ENCODE measurements at regions not wholly inside any gene's neighbourhood (a gene's known extent, or its start where the extent isn't known, plus 50 kb on each side); places are given as distances from the start of the nearest gene placed in this dataset.
"Not testable (repeated sequence)": the region's sequence is repeated elsewhere in the genome, so short reads cannot be mapped to it uniquely, and the experiment has no call there.

DNA sequence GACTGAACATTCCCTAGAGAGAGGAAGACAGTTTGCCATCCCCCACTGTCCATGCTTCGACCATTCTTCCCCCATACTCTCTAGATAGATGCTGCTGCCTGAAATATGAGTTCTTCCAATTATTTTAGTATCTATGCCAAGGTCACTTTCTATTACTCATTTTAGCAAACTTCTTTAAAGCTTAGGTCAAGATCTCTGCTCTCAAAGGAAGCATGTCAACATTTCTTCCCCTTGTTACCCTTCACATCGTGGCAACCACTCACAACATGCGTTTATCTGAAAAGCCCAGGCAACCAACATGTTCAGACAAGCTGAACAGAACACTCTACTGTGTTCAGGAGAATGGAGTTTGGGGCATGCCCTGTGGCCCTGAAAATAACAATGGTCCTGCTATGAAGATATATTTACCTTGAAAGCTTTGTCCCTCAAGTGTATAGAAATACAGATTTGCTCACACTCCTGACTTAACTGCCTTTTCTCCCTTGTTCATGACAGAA is 138.4 kb upstream of the KIF2A start:
- DNase-seq (ENCODE audit: low spot score): no peak

DNA sequence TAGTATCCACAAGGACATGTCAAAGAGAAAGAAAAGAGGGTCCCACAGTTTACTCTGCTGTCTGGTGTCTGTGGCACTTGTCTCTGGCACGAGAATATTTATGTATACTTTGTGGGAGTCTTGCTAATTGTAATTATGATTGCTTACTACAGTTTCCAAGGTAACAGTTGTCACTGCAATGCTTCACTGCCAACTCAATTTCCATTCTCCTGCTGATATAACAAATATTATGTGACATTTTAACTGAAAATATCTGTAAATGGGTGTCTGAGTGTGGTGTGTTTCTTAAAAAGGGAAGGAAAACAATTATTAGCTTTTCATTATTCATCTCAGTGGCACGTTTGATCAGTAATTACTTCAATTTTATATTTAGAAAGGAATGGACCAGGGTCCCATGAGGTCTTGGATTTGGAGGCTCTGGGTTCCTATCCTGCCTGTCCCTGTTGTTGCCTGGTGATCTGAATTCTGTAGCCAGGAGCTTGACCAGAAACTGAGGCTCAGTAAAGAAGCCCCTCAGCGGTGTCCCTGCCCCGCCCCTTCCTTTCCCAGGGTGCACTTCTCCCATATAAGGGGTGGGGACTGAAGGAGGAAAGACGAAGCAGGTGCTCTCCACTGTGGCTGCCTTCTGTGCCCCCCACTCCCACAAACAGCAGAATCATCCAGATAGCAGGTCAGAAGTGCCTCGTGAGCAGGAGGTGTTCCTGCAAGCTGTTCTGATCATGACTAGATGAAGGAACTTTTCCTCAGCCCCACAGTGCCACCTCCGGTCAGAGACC is 137.3 kb upstream of the KIF2A start:
- DNase-seq (ENCODE audit: low spot score): no peak

DNA sequence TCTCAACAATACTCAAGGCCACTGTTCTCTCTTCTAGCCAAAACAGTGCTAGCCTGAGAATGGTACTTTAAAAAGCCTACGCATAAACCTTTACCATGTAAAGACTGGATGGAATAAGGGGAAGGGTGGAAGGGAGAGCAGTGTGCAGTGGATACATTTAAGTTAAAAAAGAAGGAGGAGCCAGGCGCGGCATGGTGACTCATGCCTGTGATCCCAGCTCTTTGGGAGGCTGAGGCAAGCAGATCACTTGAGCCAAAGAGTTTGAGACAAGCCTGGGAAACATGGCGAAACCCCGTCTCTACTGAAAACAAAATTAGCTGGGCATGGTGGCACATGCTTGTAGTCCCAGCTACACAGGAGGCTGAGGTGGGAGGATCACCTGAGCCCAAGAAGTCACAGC is 127.7 kb upstream of the KIF2A start:
- no peak for DNase-seq (ENCODE audit: low spot score)

DNA sequence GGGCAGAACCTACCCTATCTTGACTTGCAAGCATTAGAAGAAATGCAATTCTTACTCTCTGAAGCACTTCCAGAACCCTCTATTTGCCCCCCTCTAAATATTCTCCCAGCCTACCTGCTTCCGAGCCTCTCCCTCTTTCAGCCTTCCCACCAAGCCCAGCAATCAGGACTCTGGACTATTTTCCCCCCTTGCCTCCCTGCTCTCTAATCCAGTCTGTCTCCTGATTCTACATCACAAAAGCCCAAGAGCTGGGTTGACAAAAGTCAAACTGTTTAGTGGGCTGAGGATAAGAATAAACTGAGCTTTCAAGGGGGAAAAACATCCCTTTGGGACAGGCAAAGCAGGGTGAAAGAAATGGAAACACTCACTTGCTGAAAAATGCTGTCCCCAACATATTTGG is 123.2 kb upstream of the KIF2A start:
- no peak for DNase-seq (ENCODE audit: low spot score)

DNA sequence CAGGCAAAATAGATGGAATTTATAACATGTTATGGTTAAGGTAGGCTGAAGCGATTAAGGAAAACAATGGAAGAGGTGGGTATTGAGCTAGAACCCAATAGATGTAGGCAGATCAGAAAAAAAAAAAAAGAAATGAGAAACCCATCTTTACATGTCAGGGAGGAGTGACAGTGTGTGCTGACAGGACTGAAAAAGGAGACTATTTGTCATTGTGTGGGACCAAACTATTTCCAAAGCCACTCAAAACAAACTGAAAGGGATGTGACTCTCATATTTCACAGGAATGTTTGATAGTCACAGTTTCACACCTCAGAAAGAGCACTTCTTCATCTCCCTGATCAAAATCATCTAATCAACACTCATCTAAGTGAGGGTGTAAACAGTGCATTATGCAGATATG is 122.3 kb upstream of the KIF2A start:
- DNase-seq (ENCODE audit: low spot score): no peak

DNA sequence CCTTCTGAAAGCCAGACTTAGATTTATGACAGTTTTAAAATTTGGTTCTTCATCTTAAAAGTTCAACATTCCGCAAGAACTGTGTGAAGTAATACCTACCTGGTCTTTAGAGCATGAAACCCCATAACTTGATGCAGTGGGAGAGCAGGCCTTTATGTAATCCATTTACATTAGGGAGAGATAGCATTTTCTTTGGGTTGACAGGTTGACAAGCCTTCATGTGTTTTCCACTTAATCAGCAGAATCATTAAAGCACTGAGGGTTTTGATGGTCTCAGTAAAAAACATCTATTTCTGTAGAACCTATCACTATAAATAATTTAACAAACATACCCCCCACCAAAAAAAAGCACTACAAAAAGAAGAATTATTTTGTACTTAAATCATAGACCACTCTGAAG is 121.6 kb upstream of the KIF2A start:
- no peak for DNase-seq (ENCODE audit: low spot score)

DNA sequence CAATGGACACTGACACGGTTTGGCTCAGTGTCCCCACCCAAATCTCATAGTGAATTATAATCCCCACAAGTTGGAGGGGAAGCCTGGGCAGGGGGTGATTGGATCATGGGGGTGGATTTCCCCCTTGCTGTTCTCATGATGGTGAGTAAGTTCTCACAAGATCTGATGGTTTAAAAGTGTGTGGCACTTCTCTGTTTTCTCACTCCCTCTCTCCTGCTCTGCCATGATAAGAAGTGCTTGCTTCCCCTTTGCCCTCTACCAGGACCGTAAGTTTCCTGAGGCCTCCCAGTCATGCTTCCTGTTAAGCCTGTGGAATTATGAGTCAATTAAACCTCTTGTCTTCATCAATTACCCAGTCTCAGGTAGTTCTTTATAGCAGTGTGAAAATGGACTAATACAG is 115.8 kb upstream of the KIF2A start:
- no peak for DNase-seq (ENCODE audit: low spot score)

DNA sequence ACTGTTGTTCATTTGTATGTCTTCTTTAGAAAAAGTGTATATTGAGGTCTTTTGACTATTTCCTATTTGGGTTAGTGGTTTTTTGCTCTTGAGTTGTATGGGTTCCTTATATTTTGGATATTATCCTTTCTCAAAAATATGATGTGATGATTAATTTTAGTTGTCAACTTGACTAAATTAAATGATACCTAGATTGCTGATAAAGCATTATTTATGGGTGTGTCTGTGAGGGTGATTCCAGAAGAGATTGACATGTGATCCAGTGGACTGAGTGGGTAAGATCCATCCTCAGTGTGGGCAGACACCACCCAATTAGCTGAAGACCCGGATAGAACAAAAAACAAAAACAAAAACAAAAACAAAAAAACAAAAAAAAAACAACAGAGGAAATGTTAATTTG is 115.1 kb upstream of the KIF2A start:
- no peak for DNase-seq (ENCODE audit: low spot score)

DNA sequence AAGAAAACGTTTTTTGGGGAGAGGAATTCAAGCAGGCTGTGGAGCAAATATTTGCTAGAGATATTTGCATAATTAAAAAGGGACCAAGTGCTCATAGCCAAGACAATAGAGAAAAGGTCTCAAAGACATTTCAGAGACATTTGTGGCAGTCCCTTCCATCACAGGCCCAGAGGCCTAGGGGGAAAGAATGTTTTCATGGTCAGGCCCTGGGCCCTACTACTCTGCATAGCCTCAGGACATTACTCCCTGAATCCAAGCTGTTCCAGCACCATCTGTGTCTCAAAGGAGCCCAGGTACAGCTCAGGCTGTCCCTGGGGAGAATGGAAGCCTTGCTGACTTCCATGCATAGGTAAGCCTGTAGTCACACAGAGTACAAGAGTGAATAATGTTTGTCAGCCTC is 113.0 kb upstream of the KIF2A start:
- no peak for DNase-seq (ENCODE audit: low spot score)

DNA sequence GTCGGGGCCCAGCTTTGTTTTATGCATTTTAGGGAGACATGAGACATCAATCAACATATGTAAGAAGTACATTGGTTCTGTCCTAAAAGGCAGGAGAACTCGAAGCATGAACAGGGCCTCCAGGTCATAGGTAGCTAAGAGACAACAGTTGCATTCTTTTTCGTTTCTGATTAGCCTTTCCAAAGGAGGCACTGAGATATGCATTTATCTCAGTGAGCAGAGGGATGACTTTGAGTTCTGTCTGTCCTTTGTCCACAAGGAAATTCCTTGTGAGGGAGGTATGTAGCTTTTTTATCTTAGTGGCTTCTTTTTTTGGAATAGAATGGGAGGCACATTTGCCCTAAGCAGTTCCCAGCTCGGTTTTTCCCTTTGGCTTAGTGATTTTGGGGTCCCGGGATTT is 109.5 kb upstream of the KIF2A start:
- not testable (repeated sequence) for DNase-seq (ENCODE audit: low spot score)

DNA sequence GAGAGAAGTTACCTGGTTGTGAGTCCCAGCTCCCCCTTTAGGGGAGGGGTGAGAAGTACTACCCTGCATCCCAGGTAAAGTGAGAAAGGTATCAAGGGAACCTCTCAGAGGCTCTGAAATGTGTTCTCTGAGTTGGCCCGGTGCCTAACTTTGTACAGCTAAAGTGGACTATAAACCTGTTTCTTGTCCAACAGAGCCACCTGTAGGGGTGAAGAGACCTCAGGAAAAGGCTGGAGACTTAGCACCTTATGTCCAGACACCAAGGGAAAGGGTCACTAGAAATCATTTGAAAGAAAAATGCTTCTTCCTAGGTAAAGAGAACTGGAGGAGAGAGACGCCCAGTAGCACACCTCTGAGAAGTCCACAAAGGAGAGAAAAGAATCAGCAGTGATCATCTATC is 108.3 kb upstream of the KIF2A start:
- DNase-seq (ENCODE audit: low spot score): no peak

DNA sequence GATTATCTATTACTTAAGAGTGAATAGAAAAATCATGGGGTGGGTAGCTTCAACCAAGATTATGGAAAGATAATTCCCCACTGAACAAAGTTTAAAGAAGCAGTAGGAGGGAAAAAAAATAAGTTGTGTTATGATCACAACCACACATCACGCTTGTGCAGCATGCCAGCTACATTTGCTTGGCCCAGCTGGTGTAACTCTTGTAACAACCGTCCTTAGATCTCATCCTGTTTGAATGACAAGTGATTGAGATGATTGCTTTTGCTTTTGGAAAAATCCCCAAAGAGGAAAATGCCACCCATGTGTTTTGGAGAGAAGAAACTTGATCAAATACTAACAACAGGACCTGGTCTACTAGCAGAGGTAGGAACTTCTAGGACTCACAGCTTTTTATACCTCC is 107.6 kb upstream of the KIF2A start:
- no peak for DNase-seq (ENCODE audit: low spot score)

DNA sequence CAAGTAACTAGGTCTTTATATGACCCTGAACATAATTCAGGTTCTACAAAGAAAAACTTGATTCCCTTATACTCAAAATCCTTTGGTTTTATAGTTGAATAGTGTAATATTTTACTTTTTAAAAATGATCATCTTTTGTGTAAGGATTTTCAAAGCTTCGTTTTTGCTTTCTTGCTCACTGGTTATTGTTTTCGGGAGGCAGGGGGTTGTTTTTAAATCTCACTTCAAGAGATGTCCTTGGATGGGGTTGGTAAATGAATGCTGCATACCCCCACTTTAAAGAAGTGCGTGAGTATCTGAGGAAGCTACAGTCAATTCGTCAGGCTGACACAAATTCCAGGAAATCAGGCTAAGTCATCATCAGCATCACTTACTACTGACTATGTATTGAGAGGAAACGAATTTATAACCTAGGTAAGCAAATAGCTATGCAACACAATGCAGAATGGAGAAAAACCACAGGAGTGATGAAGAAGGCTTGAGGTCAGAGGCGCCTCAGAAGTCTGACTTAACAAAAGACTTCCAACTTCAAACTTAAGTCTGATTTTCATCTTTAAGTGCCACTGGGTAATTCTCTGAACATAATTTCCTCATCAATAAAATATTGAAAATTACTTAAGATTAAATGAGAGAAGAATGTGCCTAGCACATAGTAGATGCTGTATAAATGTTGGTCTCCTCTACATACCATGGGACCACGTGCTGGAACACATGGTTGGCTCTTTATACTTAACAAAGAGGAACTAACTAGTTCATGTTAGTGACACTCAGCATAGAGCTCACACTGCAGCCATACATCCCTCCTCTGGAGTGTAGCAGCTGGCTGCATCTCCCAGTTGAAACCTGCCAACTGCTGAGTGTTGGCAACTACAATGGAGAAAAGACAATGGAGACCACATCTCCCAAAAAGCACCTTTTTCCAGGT is 106.0 kb upstream of the KIF2A start:
- DNase-seq (ENCODE audit: low spot score): no peak

DNA sequence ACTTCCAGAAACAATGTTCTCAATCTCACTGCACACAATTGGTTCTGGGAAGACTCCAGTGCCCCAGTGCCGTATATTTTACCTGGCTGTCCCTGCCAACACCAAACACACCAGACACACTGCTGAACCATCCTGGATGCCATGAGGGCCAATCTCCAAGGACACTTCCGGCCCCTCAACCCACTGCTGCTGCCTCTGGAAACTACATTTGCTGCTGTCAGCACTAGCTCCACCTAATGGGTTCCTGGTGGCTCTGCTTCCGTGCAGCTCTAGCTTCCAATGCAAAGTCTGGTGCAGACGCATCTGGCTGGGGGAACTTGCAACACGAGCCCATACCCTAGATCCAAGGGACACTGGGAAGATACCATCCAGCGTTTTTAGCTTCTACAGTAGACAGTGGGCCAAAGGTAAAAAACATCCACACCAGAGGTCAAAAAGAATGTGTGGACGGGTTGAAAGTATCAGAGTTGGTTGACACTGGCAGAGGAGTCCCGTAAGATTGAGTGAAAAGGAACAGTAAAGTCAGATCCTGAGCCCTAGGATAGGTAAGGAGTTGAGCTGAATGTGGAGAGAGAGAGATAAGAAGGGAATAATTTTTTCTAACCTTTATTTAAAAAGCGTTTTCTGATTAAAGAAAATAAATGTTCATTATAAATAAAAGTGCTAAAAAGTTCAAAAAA is 99.7 kb upstream of the KIF2A start:
- DNase-seq (ENCODE audit: low spot score): peak; percentile 9

DNA sequence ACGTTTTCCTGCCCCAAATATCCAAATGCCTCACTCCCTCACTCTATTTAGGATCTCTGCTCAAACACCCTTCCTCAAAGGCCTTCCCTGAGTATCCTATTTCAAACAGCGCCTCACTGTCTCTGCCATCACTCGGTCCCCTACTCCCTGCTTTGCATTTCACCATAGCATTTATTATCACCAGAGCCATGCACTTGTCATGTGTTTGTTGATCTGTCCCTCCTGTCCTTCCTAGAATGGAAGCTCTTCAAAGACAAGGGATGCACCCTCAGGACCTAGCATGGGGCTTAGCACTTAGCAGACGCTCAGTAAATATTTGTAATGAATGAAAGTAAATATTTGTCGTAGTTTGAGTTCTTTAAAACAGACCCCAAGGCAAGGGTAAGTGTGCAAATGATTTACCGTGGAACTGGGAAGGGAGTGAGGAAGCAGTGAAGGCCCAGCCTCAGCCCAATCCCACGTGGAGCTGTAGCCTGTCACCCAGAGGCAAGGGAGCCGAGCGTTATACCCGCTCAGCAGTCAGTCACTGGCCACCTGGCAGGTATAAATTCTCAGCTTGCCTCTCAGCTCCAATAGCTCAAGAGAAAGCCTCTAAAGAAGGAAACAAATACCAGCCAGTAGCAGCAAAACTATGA is 97.7 kb upstream of the KIF2A start:
- no peak for DNase-seq (ENCODE audit: low spot score)

DNA sequence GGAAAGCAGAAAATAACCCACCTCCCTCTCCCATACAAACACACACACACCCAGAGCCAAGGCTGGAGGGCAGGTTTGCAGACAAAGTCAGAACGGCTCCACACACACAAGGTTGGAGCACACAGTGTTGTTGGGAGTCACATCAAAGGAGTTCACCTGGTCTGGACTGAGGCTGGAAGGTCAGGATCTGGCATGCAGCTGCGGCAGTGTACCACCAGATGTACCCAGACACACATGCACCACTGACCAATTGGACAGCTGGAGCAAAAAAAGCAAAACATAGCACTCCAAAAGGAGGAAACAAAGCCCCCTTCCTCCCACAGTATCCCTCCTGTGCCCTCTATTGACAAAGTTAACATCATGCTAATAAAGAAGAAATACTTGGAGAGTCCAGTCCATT is 94.6 kb upstream of the KIF2A start:
- no peak for DNase-seq (ENCODE audit: low spot score)

DNA sequence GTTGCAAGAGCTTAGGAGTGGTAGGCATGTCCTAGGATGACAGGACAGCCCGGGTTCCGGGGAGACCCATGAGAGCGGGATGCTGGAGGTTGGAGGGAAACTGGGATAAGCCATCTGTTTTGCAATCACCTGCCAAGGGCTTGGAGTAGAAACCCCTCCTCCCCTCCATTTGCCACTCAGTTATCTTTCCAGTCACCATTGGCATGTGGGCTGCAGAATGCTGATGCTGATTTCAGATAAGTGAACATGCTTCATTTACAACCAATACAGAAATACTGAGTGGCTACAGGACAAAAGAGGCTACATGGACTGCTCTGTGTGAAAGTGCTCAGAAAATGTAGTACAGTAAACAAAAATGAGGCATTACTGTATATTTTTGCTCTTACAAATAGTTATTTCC is 93.4 kb upstream of the KIF2A start:
- no peak for DNase-seq (ENCODE audit: low spot score)

DNA sequence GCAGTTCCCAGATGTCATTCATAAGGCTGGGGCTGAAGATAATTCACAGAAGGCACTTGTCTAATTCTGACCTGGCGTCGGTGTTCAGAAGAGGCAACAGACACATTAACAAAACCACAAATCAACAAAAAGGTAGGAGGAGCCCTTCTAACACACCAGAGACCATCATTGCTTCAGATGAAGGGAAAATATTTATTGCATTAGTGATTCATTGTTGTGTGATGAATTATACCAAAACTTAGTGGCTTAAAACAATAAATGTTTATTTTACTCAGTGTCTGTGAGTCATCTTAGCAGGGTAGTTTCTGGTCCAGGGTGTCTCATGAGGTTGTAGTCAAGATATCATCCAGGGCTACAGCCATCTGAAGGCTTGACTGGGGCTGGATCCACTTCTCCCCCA is 91.3 kb upstream of the KIF2A start:
- no peak for DNase-seq (ENCODE audit: low spot score)

DNA sequence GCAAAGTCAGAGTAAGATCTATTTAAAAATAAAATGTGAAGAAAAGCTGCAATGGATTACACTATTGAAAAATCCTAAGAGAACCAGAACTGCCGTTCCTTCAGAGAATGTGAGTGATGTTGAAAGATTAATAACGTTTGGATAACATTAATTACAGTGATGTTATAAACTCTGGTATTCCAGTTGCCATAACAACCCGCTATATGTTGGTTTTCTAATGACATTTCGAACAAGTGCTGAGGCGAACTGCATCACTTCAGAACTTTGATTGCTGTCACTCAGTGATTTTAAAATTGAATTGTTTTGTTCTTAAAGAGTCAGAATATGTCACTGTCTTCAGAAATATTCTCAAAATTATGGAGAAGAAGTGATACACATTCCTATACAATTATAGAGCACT is 89.4 kb upstream of the KIF2A start:
- not testable (repeated sequence) for DNase-seq (ENCODE audit: low spot score)

DNA sequence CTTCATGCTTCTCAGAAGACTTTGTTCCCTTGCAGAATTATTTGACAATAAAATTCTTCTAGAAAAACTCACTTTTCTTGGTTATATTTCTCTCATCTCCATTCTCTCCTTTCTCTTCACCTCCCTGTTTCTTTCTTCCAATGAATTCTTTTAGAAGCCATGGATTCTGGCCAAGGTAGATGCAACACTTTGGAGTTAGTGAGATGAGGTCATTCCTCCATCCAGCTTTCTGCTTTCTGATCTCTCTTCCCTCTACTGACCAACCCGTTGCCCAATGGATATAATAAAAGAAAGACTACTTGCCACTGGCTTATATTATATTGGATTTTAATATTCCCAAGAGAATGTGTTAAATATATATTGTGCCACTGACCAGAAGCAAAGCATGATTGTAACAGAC is 88.9 kb upstream of the KIF2A start:
- not testable (repeated sequence) for DNase-seq (ENCODE audit: low spot score)

DNA sequence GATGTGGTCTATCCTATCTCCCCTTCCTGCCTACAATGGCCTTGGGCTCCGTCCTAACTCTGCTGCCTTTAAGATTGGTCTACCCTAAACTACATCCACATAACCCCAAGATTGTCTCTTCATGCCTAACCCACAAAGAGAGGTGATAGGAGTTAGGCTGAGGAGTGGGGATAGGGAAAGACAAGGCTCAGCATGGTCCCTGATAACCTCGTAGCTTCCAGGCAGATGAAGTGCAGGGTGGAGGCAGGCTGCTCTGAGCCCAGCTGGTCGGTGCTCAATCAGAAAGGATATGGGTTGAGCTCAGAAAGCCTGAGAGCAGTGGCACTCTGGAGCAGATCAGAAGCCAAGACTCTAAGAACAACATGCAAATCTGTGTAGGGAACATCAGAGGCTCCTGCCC is 87.1 kb upstream of the KIF2A start:
- DNase-seq (ENCODE audit: low spot score): not testable (repeated sequence)

DNA sequence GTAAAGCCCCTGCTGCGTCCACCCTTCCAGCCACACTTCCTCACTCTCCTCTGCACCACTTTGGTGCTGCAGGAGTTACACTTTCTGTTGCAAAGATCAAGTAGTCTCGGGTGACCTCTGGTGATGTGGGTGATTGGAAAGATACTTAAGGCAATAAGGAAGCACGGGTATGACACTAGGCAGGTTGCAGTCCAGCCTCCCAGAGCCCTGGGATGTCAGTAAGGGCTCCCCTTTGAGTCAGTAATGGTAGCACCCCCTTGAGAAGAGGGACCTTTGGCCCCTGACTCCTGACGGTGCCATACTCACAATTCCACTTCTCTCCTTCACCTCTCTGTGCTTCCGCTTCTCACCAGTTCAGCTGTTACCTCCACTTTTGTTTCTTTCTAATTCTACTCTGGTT is 84.1 kb upstream of the KIF2A start:
- DNase-seq (ENCODE audit: low spot score): not testable (repeated sequence)

Data from GM03348 (cell line).